Lower leg skin (tissue), 4 donors: ENCODE measurements at regions not wholly inside any gene's neighbourhood (a gene's known extent, or its start where the extent isn't known, plus 50 kb on each side); places are given as distances from the start of the nearest gene placed in this dataset.

Experiments used
- DNase-seq, 2 donors: peaks; one replicate each; pipeline ENCODE4 v3.0.0-alpha.2; 2019; ENCODE audit warnings: low spot score in 2 of 2
- H3K4me3 ChIP-seq: fragments of 200-600 bp; sonication (generic); 2 replicates; pipeline ENCODE4 v1.5.1; 2017; ENCODE audit warnings: mild to moderate bottlenecking, low read depth; ENCODE audit not compliant: poor library complexity, severe bottlenecking
- CTCF ChIP-seq, 3 donors: fragments of 450-650 bp; IDR thresholded peaks; one replicate each; pipeline ENCODE4 v1.5.1; 2016; ENCODE audit warnings: antibody characterized with exemption in 3 of 3, mild to moderate bottlenecking in 3 of 3, moderate library complexity in 2 of 3
- POLR2A ChIP-seq, 2 donors: fragments of 450-650 bp; IDR thresholded peaks; one replicate each; pipeline ENCODE4 v1.6.1; 2016 to 2017; ENCODE audit warnings: antibody characterized with exemption in 2 of 2, mild to moderate bottlenecking in 1 of 2, moderate library complexity in 1 of 2
- WGBS, 2 donors: methylation state at CpG; one replicate each; pipeline ENCODE4 v1.1.5; 2018; 5-methylcytosine and 5-hydroxymethylcytosine counted together
- intact Hi-C: fragments of 100-400 bp; cut with DNase I; formaldehyde crosslinking; loops from one replicate; pipeline ENCODE4 v1.15.0; 2023; ENCODE audit warnings: low total_unique reads

- intact Hi-C loops: no loop called here
- H3K4me3 ChIP-seq: no peak overlapping the region
- TF ChIP-seq CTCF (IDR thresholded peaks at IDR 0.05) (no peak), POLR2A (IDR thresholded peaks at IDR 0.05) (no peak)
- 72 to 76% methylated on average over 2 of the region's 2 CpGs for WGBS, 2 donors
- no peak for DNase-seq
These were observed 231.8 kb upstream of the CACNA2D1 start for GRCh38 chr7:82675396-82675795.

- no peak for TF ChIP-seq CTCF (IDR thresholded peaks at IDR 0.05)
- TF ChIP-seq POLR2A (IDR thresholded peaks at IDR 0.05): no peak
- intact Hi-C loops: no loop called here
- no peak overlapping the region for H3K4me3 ChIP-seq
- no peak for DNase-seq
- 31 to 71% methylated on average over 1 of the region's 1 CpG for WGBS, 2 donors
These were observed 230.7 kb upstream of the CACNA2D1 start for GRCh38 chr7:82674268-82674667.

GRCh38 chr7:82672078-82672477 is 228.5 kb upstream of the CACNA2D1 start:
- 93 to 94% methylated on average over 2 of the region's 2 CpGs for WGBS, 2 donors
- H3K4me3 ChIP-seq: no peak overlapping the region
- intact Hi-C loops: no loop called here
- no peak for TF ChIP-seq CTCF (IDR thresholded peaks at IDR 0.05)
- no peak for TF ChIP-seq POLR2A (IDR thresholded peaks at IDR 0.05)
- DNase-seq: no peak

- WGBS, 2 donors: 87 to 93% methylated on average over 1 of the region's 1 CpG
- intact Hi-C loops: no loop called here
- no peak for DNase-seq
- no peak overlapping the region for H3K4me3 ChIP-seq
- TF ChIP-seq POLR2A (IDR thresholded peaks at IDR 0.05) (no peak), CTCF (IDR thresholded peaks at IDR 0.05) (no peak)
These were observed 225.6 kb upstream of the CACNA2D1 start for GRCh38 chr7:82669141-82669540.

GRCh38 chr7:82668676-82669075 is 225.1 kb upstream of the CACNA2D1 start:
- DNase-seq: no peak
- 43 to 57% methylated on average over 2 of the region's 2 CpGs for WGBS, 2 donors
- TF ChIP-seq POLR2A (IDR thresholded peaks at IDR 0.05) (no peak), CTCF (IDR thresholded peaks at IDR 0.05) (no peak)
- intact Hi-C loops: no loop called here
- no peak overlapping the region for H3K4me3 ChIP-seq

- TF ChIP-seq POLR2A (IDR thresholded peaks at IDR 0.05) (no peak), CTCF (IDR thresholded peaks at IDR 0.05) (no peak)
- intact Hi-C loops: no loop called here
- no peak for DNase-seq
- WGBS, 2 donors: 64 to 70% methylated on average over 5 of the region's 5 CpGs
- H3K4me3 ChIP-seq: no peak overlapping the region
These were observed 222.5 kb upstream of the CACNA2D1 start for GRCh38 chr7:82665966-82666507.
